AG09319 (cell line): ENCODE measurements at regions not wholly inside any gene's neighbourhood (a gene's known extent, or its start where the extent isn't known, plus 50 kb on each side); places are given as distances from the start of the nearest gene placed in this dataset.

ENCODE experiments used
- DNase-seq: peaks from one replicate; pipeline ENCODE4 v3.0.0-alpha.2; 2010; ENCODE audit warnings: low read depth; ENCODE audit errors: extremely low read depth
- TF ChIP-seq, protein P1 (sequence below): IDR thresholded peaks from 2 replicates; pipeline ENCODE4 v1.5.1; 2011; ENCODE audit warnings: low read depth, mild to moderate bottlenecking, inconsistent platforms, low read length, moderate library complexity

DNA sequence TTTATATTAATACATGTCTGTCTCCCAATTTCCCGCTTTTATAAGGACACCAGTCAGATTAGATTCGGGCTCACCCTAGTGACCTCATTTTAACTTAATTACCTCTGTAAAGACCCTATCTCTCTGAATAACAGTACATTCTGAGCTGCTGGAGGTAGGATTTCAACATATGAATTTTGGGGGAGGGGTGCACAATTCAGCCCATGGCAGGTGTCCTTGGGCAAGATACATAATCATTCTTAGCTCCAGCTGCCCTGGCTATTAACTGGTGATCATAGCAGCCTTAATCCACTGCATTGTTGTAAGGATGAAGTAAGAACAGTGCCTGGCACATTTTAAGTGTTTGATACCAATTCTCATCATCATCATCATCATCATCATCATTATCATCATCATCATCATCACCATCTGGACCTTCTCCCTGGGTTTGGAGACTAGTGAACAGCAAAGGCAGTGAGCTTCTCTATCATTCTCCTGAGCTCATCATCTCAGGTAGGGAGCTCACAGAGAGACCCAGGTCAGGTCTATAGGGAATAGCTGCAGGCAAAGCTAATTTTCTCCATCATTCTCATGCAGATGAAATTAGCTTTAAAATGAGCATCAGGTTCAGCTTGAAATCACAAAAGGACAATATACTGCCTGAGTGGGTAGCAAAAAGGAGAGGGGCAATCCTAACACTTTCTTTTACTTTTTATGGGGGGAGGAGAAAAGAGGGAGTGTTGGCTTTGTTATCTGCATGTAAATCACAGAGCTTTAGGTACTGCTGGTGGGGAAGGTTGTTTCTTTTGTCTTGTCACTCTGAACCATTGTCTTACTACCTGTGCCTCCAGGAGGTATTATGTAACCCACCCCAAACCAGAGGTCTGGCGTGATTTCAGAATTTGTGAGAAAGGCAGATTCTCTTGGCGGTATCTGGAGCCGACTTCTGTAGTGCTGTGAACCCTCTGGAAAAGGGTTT, 125.5 kb upstream of the SPRED2 start:
- TF ChIP-seq, protein P1, sequence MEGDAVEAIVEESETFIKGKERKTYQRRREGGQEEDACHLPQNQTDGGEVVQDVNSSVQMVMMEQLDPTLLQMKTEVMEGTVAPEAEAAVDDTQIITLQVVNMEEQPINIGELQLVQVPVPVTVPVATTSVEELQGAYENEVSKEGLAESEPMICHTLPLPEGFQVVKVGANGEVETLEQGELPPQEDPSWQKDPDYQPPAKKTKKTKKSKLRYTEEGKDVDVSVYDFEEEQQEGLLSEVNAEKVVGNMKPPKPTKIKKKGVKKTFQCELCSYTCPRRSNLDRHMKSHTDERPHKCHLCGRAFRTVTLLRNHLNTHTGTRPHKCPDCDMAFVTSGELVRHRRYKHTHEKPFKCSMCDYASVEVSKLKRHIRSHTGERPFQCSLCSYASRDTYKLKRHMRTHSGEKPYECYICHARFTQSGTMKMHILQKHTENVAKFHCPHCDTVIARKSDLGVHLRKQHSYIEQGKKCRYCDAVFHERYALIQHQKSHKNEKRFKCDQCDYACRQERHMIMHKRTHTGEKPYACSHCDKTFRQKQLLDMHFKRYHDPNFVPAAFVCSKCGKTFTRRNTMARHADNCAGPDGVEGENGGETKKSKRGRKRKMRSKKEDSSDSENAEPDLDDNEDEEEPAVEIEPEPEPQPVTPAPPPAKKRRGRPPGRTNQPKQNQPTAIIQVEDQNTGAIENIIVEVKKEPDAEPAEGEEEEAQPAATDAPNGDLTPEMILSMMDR = no peak
- DNase-seq = no peak

DNA sequence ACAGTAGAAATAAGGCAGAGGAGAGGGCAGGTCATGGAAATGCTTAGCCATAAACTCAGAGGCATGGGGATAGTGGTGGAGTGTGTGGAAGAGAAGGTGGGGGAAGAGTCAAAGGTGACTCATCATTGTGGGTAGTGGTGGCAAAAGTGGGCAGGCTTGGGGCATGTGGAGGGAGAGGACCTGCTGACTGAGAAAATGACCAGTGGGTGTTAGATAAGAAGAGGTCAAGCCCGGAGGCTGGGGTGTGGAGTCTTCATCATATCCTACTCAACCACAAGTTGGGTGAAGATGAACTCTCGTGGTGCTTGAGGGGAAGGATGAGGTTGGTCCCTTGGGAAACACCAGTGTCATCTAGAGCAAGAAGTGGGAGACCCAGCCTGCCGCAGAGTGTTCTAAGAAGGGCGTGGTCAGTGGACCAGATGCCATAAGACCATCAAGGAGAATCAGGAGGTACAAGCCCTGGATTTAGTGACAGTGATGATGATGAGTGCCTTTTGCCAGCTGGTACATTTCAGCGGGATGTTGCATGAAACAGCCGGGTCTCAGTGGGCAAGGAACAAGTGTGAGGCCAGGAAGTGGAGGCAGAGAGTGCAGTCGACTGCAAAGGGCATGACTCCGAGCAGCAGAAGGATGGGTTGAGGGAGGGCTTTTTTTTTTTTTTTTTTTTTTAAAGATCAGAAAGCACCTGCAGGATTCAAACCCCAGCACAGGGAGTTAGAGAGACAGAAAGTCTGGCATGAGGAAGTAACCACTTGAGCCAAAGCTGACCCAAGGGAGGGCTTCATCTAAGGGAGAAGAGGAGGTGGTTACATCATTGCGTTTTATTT, 122.6 kb upstream of the SPRED2 start:
- TF ChIP-seq, protein P1 = no peak
- DNase-seq = no peak

DNA sequence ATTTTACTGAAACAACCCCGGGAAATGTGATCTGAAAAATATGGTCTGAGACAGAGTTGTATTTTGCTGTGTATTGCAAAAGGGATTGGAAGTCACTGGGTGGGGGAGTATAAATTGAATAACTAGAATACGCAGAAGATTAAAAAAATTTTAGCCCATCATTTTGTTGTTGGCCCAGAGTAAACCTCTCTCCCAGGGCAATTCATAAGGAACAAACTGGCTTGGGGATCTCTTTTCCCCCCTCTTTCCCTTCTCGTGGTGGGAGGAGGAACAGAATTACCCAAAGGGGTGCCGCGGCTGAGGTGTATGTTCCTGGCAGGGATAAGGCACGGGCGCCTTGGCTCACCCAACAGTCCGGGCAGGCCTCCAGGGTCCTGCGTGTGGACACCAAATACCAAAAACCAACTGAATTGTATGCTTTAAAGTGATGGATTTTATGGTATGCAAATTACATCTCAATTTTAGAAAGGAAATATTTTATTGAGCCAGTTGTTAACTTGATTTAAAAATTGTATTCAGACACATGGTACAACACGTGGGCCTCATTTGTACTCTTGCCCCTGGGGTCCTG, 121.2 kb upstream of the SPRED2 start:
- DNase-seq = no peak
- TF ChIP-seq, protein P1 = no peak

DNA sequence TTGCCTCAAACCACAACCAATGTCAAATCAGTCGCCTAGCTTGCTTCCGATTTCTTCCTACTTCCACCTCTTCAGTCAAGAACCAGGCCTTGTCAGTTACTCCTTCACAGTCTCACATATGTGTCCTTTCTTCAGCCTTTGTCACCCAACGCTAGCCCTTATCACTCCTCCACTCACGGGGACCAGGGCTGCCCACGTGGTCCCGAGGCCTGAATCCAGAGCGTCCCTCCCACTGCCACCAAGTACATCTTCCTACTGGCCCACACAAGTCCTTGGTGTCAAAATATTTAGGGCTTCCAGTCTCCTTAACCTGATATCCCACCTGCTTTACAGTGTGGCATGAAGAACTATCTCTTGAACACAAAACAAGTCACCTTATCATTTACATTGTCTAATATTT, 119.1 kb upstream of the SPRED2 start:
- TF ChIP-seq, protein P1 = no peak
- DNase-seq = no peak

DNA sequence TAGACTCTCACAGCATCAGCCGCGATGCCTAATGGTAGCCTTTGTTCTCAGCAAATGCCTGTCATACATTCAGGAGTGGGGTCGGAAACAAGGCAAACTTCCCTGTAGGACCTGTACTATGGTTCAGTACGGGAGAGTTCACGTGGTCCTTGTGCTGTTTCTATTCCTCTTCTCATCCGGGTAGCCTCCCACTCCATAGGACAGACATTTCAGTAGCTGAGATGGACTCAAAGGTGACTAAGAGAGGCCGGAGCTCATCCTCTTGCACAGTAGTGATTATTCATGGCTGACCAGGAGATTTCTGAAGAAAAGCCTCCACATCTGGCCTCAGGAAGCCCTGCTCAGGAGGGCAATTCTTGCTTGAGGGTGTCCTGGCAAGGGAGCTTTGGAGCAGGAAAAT, 117.8 kb upstream of the SPRED2 start:
- DNase-seq = no peak
- TF ChIP-seq, protein P1 = no peak

DNA sequence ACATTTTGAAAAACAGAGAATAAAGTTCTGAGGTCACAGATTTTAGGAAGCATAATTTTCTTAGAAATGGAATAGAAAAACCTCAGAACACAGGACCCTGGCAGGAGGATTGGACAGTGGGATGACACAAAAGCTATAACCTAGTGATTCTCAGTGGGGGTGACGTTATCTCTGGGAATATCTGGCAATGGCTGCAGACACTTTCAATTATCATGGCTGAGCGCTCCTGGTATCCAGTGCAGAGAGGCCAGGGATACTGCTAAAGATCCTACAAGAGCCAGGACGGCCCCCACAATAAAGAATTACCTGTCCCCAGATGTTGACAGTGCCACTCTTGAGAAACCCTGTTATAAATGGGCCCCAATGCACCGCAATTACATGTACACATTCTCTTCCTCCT, 117.2 kb upstream of the SPRED2 start:
- DNase-seq = no peak
- TF ChIP-seq, protein P1 = no peak
